DND-41 (cell line): ENCODE measurements at regions not wholly inside any gene's neighbourhood (a gene's known extent, or its start where the extent isn't known, plus 50 kb on each side); places are given as distances from the start of the nearest gene placed in this dataset.

ENCODE experiments used
- ATAC-seq: fragments of 200-7000 bp; cut with Tn5 transposase; 3 replicates; pipeline ENCODE4 v1.9.1; 2021; ENCODE audit warnings: low read depth; ENCODE audit not compliant: insufficient read depth
- DNase-seq: peaks from one replicate; pipeline ENCODE4 v3.0.0-alpha.2; 2020
- H2AFZ ChIP-seq: 2 replicates; pipeline ENCODE4 v1.6.0; 2012; ENCODE audit warnings: low read depth, low read length
- H3K27ac ChIP-seq: 2 replicates; pipeline ENCODE4 v1.5.1; 2012; ENCODE audit warnings: low read length, inconsistent platforms
- H3K27me3 ChIP-seq: fragments of 200-600 bp; sonication (generic); 2 replicates; pipeline ENCODE4 v1.6.0; 2012; ENCODE audit warnings: low read length, mild to moderate bottlenecking, inconsistent platforms; ENCODE audit not compliant: insufficient read depth, poor library complexity
- H3K36me3 ChIP-seq: 2 replicates; pipeline ENCODE4 v1.5.1; 2012; ENCODE audit warnings: low read length, inconsistent platforms; ENCODE audit not compliant: insufficient read depth
- H3K4me1 ChIP-seq: 2 replicates; pipeline ENCODE4 v1.5.1; 2012; ENCODE audit warnings: mild to moderate bottlenecking, low read length; ENCODE audit not compliant: insufficient read depth
- H3K4me2 ChIP-seq: 2 replicates; pipeline ENCODE4 v1.6.0; 2012; ENCODE audit warnings: mild to moderate bottlenecking, moderate library complexity, low read length, inconsistent platforms; ENCODE audit not compliant: insufficient read depth
- H3K4me3 ChIP-seq, 2 experiments: fragments of 200-600 bp in 1 of 2; shearing (Covaris generic) in 1 of 2; 2 replicates each; pipeline ENCODE4 v1.5.1; 2012 to 2016; ENCODE audit warnings: inconsistent platforms in 2 of 2, low read length in 2 of 2, mild to moderate bottlenecking in 2 of 2, low read depth in 1 of 2, moderate library complexity in 1 of 2
- H3K79me2 ChIP-seq: 2 replicates; pipeline ENCODE4 v1.6.0; 2012; ENCODE audit warnings: low read length, inconsistent platforms; ENCODE audit not compliant: insufficient read depth
- H3K9ac ChIP-seq: 2 replicates; pipeline ENCODE4 v1.6.0; 2012; ENCODE audit warnings: low read depth, mild to moderate bottlenecking, inconsistent platforms, low read length, moderate library complexity
- H3K9me3 ChIP-seq: 2 replicates; pipeline ENCODE4 v1.5.1; 2012; ENCODE audit warnings: low read length, moderate library complexity, mild to moderate bottlenecking, inconsistent platforms; ENCODE audit not compliant: insufficient read depth, severe bottlenecking
- H4K20me1 ChIP-seq: 2 replicates; pipeline ENCODE4 v1.6.0; 2012; ENCODE audit warnings: low read length; ENCODE audit not compliant: insufficient read depth
- EZH2 ChIP-seq: IDR thresholded peaks from 3 replicates; pipeline ENCODE4 v1.6.1; 2012; ENCODE audit warnings: borderline replicate concordance, low read depth, mild to moderate bottlenecking, moderate library complexity, low read length, inconsistent platforms; ENCODE audit not compliant: severe bottlenecking
- TF ChIP-seq, protein P1 (sequence below): IDR thresholded peaks from 2 replicates; pipeline ENCODE4 v1.5.1; 2012; ENCODE audit warnings: borderline replicate concordance, low read length, moderate library complexity, mild to moderate bottlenecking; ENCODE audit not compliant: poor library complexity, severe bottlenecking; ENCODE audit errors: extremely low read depth

DNA sequence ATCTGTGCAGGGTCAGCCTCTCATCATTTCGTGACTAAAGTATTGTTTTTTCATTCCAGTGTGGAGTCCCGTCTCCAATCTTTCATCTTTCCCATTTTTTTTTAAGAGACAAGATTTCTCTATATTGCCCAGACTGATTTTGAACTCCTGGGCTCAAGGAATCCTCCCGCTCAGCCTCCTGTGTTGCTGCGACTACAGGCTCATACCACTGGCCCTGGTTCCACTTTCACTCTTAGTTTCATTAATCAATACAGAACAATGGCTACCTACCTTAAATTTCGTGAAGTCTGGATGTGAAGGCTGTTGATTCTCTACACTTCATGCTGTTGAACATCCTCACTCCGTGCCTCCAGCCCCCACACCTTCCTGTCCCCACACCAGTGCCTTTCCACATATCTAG, 97.7 kb upstream of the GREM2 start:
- no peaks in the 10 kb centered on the region for H3K9me3 ChIP-seq
- no peak for DNase-seq
- H3K27ac ChIP-seq, result no peak overlapping the region
- TF ChIP-seq, protein P1, sequence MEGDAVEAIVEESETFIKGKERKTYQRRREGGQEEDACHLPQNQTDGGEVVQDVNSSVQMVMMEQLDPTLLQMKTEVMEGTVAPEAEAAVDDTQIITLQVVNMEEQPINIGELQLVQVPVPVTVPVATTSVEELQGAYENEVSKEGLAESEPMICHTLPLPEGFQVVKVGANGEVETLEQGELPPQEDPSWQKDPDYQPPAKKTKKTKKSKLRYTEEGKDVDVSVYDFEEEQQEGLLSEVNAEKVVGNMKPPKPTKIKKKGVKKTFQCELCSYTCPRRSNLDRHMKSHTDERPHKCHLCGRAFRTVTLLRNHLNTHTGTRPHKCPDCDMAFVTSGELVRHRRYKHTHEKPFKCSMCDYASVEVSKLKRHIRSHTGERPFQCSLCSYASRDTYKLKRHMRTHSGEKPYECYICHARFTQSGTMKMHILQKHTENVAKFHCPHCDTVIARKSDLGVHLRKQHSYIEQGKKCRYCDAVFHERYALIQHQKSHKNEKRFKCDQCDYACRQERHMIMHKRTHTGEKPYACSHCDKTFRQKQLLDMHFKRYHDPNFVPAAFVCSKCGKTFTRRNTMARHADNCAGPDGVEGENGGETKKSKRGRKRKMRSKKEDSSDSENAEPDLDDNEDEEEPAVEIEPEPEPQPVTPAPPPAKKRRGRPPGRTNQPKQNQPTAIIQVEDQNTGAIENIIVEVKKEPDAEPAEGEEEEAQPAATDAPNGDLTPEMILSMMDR, result no peak
- no peaks in the 10 kb centered on the region for H3K36me3 ChIP-seq
- H3K27me3 ChIP-seq, result no peaks in the 10 kb centered on the region
- no peak overlapping the region for H3K4me2 ChIP-seq
- H4K20me1 ChIP-seq, result no peaks in the 10 kb centered on the region
- H3K4me3 ChIP-seq, result no peak overlapping the region
- no peak overlapping the region for H3K9ac ChIP-seq
- no peaks in the 10 kb centered on the region for H3K79me2 ChIP-seq
- no peak for ATAC-seq
- H3K4me1 ChIP-seq, result no peaks in the 10 kb centered on the region
- H2AFZ ChIP-seq, result no peak overlapping the region

DNA sequence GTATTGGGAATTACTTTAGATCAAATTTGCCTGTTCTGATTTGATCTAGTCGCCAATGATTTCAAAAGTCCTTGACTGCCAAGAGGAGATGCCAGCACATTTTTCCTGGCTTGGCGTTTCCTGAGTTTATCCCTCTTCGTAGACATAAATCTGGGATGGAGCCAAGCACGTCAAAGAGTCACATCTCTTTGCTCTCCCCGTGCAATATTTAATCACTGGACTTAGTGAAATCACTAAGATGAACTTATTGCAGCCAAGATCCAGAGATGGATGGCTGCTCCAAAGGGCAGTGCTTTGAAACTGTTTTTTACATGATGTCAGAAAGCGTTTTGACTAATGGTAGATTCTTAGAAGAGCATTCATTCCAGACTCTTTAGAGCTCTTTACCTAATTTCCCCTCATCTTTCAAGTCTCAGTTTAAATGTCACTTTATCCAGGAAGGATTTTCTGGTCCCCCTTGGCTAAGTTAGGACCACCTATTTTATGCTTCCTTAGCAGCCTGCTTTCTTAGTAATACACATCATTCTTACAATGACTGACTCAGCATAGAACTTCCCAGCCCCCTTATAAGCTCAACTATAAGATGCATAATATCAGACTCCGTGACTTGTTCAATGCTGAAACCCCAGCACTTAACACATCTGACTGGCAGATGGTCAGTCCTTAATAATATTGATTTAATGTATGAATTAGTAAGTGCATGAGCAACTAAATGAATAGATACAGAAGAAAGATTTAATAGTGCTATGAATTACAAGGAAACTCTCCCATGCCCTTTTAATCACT, 94.4 kb upstream of the GREM2 start:
- Histone ChIP-seq H3K4me2 (no peak overlapping the region), H3K4me1 (no peaks in the 10 kb centered on the region), H3K27me3 (no peaks in the 10 kb centered on the region), H3K9ac (no peak overlapping the region), H3K4me3 (no peak overlapping the region), H3K9me3 (no peaks in the 10 kb centered on the region), H3K27ac (no peak overlapping the region), H4K20me1 (no peaks in the 10 kb centered on the region), H3K36me3 (no peaks in the 10 kb centered on the region), H3K79me2 (no peaks in the 10 kb centered on the region), H2AFZ (no peak overlapping the region)
- ATAC-seq, result no peak
- DNase-seq, result no peak
- TF ChIP-seq EZH2, result no peak
- TF ChIP-seq, protein P1, result no peak

DNA sequence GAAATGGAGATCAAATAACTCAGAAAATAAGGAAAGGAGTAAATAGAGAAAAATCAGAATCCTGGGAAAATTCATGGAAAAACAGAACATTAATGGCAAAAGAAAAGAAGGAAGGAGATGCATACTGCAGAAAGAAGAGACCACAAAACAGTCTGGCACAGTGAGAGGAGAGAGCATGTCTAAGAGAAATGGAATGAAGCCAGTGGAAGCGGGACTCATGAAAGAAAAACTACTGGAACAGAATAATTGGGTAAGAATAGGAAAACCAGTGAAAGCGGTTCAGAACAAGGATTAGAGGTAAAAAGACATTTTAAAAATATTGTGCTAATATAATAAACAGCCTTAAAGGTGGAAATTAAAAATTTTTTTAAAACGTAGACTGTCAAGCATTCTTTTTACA, 93.6 kb upstream of the GREM2 start:
- DNase-seq (no peak), ATAC-seq (no peak)
- Histone ChIP-seq H3K4me2 (no peak overlapping the region), H3K27me3 (no peaks in the 10 kb centered on the region), H3K4me3 (no peak overlapping the region), H3K79me2 (no peaks in the 10 kb centered on the region), H3K9ac (no peak overlapping the region), H2AFZ (no peak overlapping the region), H3K4me1 (no peaks in the 10 kb centered on the region), H4K20me1 (no peaks in the 10 kb centered on the region), H3K27ac (no peak overlapping the region), H3K36me3 (no peaks in the 10 kb centered on the region), H3K9me3 (no peaks in the 10 kb centered on the region)
- TF ChIP-seq, protein P1, result no peak
- no peak for TF ChIP-seq EZH2
